ENCODE measurements at regions not wholly inside any gene's neighbourhood (a gene's known extent, or its start where the extent isn't known, plus 50 kb on each side); places are given as distances from the start of the nearest gene placed in this dataset.
A peak's percentile ranks its signal among the peaks of the same experiment; 100 is the strongest.

DNA sequence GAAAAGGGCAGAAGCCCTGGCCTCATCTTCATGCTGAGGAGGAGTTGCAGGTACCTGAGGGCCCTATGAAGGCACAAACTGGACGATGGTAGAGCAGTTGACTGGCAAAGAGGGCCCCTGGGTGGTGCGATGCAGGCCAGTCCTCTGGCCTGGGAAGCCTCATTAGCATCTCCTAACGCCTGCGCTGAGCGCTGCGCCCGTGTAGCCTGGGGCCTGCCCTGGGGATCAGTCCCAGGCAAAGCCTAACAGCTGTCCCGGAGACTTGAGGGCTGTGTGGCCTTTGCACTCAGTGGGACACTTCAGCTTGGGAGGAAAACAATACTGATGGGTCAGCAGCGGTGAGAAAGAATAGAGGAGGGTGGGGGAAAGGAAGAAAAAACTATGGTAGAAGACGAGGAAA, 187.7 kb downstream of the RAP2A start:
- no peak overlapping the region for H3K4me3 ChIP-seq (ENCODE audit: low read length)
- H3K27me3 ChIP-seq (ENCODE audit: control insufficient read depth, insufficient read depth, low read length) = peaks cover 5% of the 10 kb centered on the region
- H3K4me1 ChIP-seq (ENCODE audit: control insufficient read depth, insufficient read depth, low read length) = no peaks in the 10 kb centered on the region
- no peak overlapping the region for H3K27ac ChIP-seq (ENCODE audit: low read length)
- DNase-seq = no peak
- no peaks in the 10 kb centered on the region for H3K36me3 ChIP-seq (ENCODE audit: control insufficient read depth, insufficient read depth, low read length)
- no peaks in the 10 kb centered on the region for H3K9me3 ChIP-seq (replicated peaks; ENCODE audit: control insufficient read depth, low read depth, low read length)
- WGBS (ENCODE audit: insufficient coverage) = 53% methylated on average over 10 of the region's 10 CpGs

DNA sequence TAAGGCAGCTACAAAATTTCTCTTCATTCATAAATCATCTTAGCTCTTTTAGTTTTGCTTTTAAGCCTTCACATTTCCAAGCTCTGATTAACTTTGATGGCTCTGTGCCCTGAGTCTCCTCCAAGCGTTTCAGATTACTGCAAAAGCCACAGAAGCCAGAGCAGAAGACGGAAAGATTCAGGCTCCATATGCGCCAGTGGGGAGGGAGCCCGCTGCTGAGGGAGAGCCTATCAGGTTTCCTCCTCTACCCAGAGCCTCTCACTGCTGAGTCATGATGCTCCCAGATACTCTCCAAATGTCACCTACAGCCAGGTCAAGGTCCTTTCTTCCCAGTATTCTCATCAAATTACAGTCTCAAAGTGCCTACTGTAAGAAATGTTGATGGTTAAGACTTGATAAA, 193.6 kb downstream of the RAP2A start:
- peak; percentile 94 for DNase-seq
- Histone ChIP-seq H3K27me3 (ENCODE audit: control insufficient read depth, insufficient read depth, low read length) (peaks cover 2% of the 10 kb centered on the region), H3K4me1 (ENCODE audit: control insufficient read depth, insufficient read depth, low read length) (no peaks in the 10 kb centered on the region), H3K9me3 (replicated peaks; ENCODE audit: control insufficient read depth, low read depth, low read length) (peaks cover 3% of the 10 kb centered on the region), H3K4me3 (ENCODE audit: low read length) (no peak overlapping the region), H3K36me3 (ENCODE audit: control insufficient read depth, insufficient read depth, low read length) (no peaks in the 10 kb centered on the region), H3K27ac (ENCODE audit: low read length) (no peak overlapping the region)
- WGBS (ENCODE audit: insufficient coverage) = 17% methylated on average over 1 of the region's 4 CpGs

DNA sequence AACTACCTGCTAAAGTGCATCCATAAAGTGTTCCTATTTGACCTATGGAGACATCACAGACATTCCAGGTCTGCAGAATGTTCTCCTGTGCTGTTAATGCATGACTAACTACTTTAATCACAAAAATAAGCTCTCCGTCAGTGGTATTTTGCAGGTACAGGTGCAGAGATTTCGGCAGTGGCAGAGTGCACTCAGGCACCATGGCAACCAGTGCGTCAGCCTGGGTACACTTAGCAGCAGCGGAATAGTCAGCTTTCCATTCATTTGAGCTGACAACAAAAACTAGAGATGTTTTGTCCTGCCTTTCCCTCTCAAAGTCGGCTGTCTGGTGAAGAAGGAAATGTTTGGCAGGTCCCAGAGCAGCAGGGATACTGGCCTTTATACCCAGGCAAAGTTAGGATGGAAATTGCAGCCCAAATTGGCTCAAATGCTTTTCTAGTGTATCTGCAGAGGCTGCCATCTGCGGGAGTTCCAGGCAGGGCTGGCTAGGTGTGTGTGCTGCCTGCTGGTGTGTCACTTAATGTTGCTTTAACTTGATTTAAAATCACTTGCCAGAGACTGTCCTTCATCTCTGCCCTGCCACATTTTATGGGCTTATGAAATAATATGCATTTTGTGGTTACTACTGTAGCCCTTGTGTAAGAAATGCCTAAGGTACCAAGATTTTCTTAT, 195.8 kb downstream of the RAP2A start:
- Histone ChIP-seq H3K9me3 (replicated peaks; ENCODE audit: control insufficient read depth, low read depth, low read length) (peaks cover 5% of the 10 kb centered on the region), H3K27me3 (ENCODE audit: control insufficient read depth, insufficient read depth, low read length) (no peaks in the 10 kb centered on the region), H3K27ac (ENCODE audit: low read length) (no peak overlapping the region), H3K4me3 (ENCODE audit: low read length) (no peak overlapping the region), H3K4me1 (ENCODE audit: control insufficient read depth, insufficient read depth, low read length) (no peaks in the 10 kb centered on the region), H3K36me3 (ENCODE audit: control insufficient read depth, insufficient read depth, low read length) (no peaks in the 10 kb centered on the region)
- 48% methylated on average over 5 of the region's 6 CpGs for WGBS (ENCODE audit: insufficient coverage)
- peak; percentile 17 for DNase-seq

GRCh38 chr13:97630725-97631124, 196.8 kb downstream of the RAP2A start:
- no peaks in the 10 kb centered on the region for H3K36me3 ChIP-seq (ENCODE audit: control insufficient read depth, insufficient read depth, low read length)
- H3K27ac ChIP-seq (ENCODE audit: low read length) = no peak overlapping the region
- 91% methylated on average over 3 of the region's 4 CpGs for WGBS (ENCODE audit: insufficient coverage)
- H3K9me3 ChIP-seq (replicated peaks; ENCODE audit: control insufficient read depth, low read depth, low read length) = peaks cover 5% of the 10 kb centered on the region
- no peaks in the 10 kb centered on the region for H3K4me1 ChIP-seq (ENCODE audit: control insufficient read depth, insufficient read depth, low read length)
- no peak overlapping the region for H3K4me3 ChIP-seq (ENCODE audit: low read length)
- DNase-seq = no peak
- H3K27me3 ChIP-seq (ENCODE audit: control insufficient read depth, insufficient read depth, low read length) = no peaks in the 10 kb centered on the region

GRCh38 chr13:97631158-97631557, 197.2 kb downstream of the RAP2A start:
- no peak for DNase-seq
- 39% methylated on average over 3 of the region's 3 CpGs for WGBS (ENCODE audit: insufficient coverage)

DNA sequence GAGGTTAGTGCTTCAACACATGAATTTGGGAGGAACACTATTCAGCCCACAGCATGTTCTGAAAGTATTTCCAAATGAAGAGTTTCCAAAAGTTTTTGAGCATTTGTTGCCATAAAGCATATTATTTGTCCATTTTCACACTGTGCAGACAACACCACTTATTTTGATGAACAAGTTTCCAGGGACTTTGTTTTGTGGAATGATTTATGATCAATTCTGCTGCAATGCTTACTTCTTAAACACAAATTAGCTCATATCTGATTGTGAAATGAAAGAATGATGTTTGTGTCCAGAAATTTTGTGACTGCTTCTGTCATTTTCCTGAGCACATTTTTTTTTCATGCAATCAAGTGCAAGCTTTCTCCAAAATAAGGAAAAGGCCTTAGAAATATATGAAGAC, 205.3 kb downstream of the RAP2A start:
- Histone ChIP-seq H3K4me1 (ENCODE audit: control insufficient read depth, insufficient read depth, low read length) (no peaks in the 10 kb centered on the region), H3K9me3 (replicated peaks; ENCODE audit: control insufficient read depth, low read depth, low read length) (no peaks in the 10 kb centered on the region), H3K27me3 (ENCODE audit: control insufficient read depth, insufficient read depth, low read length) (no peaks in the 10 kb centered on the region), H3K4me3 (ENCODE audit: low read length) (no peak overlapping the region), H3K27ac (ENCODE audit: low read length) (no peak overlapping the region), H3K36me3 (ENCODE audit: control insufficient read depth, insufficient read depth, low read length) (no peaks in the 10 kb centered on the region)
- peak; percentile 56 for DNase-seq

More at GRCh38 chr13:97631158-97631557, 197.2 kb downstream of the RAP2A start:
- H3K4me3 ChIP-seq (ENCODE audit: low read length) = no peak overlapping the region
- no peaks in the 10 kb centered on the region for H3K36me3 ChIP-seq (ENCODE audit: control insufficient read depth, insufficient read depth, low read length)
- no peaks in the 10 kb centered on the region for H3K4me1 ChIP-seq (ENCODE audit: control insufficient read depth, insufficient read depth, low read length)
- H3K27me3 ChIP-seq (ENCODE audit: control insufficient read depth, insufficient read depth, low read length) = no peaks in the 10 kb centered on the region
- peaks cover 5% of the 10 kb centered on the region for H3K9me3 ChIP-seq (replicated peaks; ENCODE audit: control insufficient read depth, low read depth, low read length)
- H3K27ac ChIP-seq (ENCODE audit: low read length) = no peak overlapping the region

- H3K36me3 ChIP-seq (ENCODE audit: control insufficient read depth, insufficient read depth, low read length) = no peaks in the 10 kb centered on the region
- 69% methylated on average over 2 of the region's 2 CpGs for WGBS (ENCODE audit: insufficient coverage)
- no peaks in the 10 kb centered on the region for H3K4me1 ChIP-seq (ENCODE audit: control insufficient read depth, insufficient read depth, low read length)
- H3K27me3 ChIP-seq (ENCODE audit: control insufficient read depth, insufficient read depth, low read length) = no peaks in the 10 kb centered on the region
- no peak overlapping the region for H3K4me3 ChIP-seq (ENCODE audit: low read length)
- no peak for DNase-seq
- H3K27ac ChIP-seq (ENCODE audit: low read length) = no peak overlapping the region
- no peaks in the 10 kb centered on the region for H3K9me3 ChIP-seq (replicated peaks; ENCODE audit: control insufficient read depth, low read depth, low read length)
Observed at GRCh38 chr13:97640268-97640667, 206.3 kb downstream of the RAP2A start.

GRCh38 chr13:97648171-97648880, 214.4 kb downstream of the RAP2A start:
- no peaks in the 10 kb centered on the region for H3K4me1 ChIP-seq (ENCODE audit: control insufficient read depth, insufficient read depth, low read length)
- WGBS (ENCODE audit: insufficient coverage) = 79% methylated on average over 2 of the region's 14 CpGs
- no peaks in the 10 kb centered on the region for H3K36me3 ChIP-seq (ENCODE audit: control insufficient read depth, insufficient read depth, low read length)
- no peak overlapping the region for H3K27ac ChIP-seq (ENCODE audit: low read length)
- no peak for DNase-seq
- H3K27me3 ChIP-seq (ENCODE audit: control insufficient read depth, insufficient read depth, low read length) = no peaks in the 10 kb centered on the region
- no peak overlapping the region for H3K4me3 ChIP-seq (ENCODE audit: low read length)
- H3K9me3 ChIP-seq (replicated peaks; ENCODE audit: control insufficient read depth, low read depth, low read length) = no peaks in the 10 kb centered on the region

DNA sequence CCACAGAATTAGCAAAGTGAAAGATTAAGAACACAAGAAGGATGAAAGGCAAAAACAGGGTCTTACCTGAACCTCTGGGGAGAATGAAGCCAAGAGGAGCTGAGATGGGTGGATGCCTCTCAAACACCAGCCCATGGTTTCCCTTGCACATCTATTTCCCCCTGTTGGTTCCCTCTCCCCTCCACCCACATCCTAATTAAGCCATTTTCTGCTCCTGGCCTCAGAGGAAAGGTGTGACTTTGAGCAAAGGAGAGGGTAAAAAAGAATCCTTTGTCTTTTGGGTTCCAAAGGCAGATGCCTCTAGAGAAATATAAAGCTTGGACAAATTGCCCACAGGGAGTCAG, 214.9 kb downstream of the RAP2A start:
- H3K4me3 ChIP-seq (ENCODE audit: low read length) = no peak overlapping the region
- no peaks in the 10 kb centered on the region for H3K9me3 ChIP-seq (replicated peaks; ENCODE audit: control insufficient read depth, low read depth, low read length)
- no peak overlapping the region for H3K27ac ChIP-seq (ENCODE audit: low read length)
- DNase-seq = no peak
- no peaks in the 10 kb centered on the region for H3K4me1 ChIP-seq (ENCODE audit: control insufficient read depth, insufficient read depth, low read length)
- no peaks in the 10 kb centered on the region for H3K27me3 ChIP-seq (ENCODE audit: control insufficient read depth, insufficient read depth, low read length)
- H3K36me3 ChIP-seq (ENCODE audit: control insufficient read depth, insufficient read depth, low read length) = no peaks in the 10 kb centered on the region

DNA sequence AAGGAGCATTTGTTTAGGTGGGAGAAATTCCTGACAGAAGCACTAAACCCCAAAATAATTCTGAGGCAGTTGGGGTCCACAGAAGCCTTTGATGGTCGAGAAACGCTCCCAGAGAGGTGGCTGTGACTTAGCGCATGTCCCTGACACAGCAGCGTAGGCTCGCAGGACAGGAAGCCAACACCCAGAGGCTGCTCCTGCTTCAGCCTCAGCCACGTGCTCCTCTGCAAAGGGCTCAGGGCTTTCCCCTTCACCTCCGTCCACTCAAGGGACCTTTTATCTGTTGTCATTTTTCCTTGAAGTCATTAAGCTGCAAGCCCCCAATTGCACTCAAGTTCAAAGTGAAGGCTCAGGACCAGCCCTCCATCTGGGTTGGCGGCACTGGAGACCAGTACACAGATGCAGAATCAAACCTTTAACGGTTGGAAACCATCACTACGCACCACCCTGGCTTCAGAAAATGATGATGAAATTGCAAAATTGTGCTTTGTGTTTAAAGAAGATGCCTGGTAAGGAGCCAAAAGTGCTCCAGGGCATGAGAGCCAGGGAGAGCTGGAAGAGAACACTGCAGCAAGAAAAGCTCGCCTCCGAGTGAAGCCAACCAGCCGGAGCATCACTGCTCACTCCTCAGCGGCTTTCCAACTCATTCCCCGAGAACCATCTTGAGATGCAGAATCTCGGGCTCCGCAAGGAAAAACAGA, 219.6 kb downstream of the RAP2A start:
- Histone ChIP-seq H3K27me3 (ENCODE audit: control insufficient read depth, insufficient read depth, low read length) (no peaks in the 10 kb centered on the region), H3K4me1 (ENCODE audit: control insufficient read depth, insufficient read depth, low read length) (no peaks in the 10 kb centered on the region), H3K4me3 (ENCODE audit: low read length) (no peak overlapping the region), H3K36me3 (ENCODE audit: control insufficient read depth, insufficient read depth, low read length) (no peaks in the 10 kb centered on the region), H3K27ac (ENCODE audit: low read length) (no peak overlapping the region), H3K9me3 (replicated peaks; ENCODE audit: control insufficient read depth, low read depth, low read length) (no peaks in the 10 kb centered on the region)
- WGBS (ENCODE audit: insufficient coverage) = 73% methylated on average over 15 of the region's 17 CpGs
- no peak for DNase-seq

Measured in muscle of leg (tissue), 3 donors.